ENCODE measurements at regions not wholly inside any gene's neighbourhood (a gene's known extent, or its start where the extent isn't known, plus 50 kb on each side); places are given as distances from the start of the nearest gene placed in this dataset.

DNA sequence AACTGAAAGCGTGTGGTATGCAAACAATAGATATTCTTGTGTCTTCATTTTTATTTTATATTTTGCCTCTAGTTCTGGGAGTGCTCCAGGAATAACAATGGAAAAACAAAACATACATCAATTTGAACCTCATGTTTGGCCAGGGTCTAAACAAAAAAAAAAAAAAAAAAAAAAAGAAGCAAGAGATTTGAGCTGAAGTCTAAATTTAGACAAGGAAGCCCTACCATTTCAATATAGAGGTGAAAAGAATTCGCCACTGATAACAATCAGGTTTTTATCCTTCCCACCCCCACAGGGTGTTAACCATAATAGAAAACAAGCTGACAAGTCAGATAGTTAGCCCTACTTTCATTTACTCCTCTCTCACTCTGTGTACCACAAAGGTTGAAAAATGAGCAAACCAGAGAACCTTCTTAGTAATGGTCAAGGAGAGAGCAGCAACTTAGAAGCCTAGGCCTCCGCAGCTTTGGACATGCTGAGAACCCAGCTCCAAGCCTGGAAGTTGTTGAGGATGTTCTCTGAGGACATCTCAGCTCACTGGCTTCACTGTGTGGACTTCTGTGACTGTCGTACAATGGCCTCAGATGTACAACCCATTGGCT lies 118.2 kb upstream of the HMHB1 start:
- no peak for DNase-seq (ENCODE audit: low read depth)

DNA sequence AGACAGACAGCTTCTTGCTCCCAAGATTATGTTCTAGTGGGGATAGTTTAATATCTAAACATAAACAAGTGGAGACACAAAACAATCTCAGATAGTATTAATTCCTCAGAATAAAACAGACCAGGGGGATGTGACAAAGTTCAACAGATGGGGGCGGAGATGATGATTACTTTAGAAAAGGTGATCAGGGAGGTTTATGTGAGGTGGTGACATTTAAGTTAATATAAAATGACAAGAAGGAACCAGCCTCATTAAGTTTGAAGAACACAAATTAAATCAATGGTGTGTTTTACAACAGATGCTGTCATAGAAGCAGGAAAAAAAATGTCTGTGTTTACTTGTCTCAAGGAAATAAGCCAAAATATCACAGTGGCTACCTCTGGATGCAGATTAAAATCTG lies 119.6 kb upstream of the HMHB1 start:
- DNase-seq (ENCODE audit: low read depth) = no peak

DNA sequence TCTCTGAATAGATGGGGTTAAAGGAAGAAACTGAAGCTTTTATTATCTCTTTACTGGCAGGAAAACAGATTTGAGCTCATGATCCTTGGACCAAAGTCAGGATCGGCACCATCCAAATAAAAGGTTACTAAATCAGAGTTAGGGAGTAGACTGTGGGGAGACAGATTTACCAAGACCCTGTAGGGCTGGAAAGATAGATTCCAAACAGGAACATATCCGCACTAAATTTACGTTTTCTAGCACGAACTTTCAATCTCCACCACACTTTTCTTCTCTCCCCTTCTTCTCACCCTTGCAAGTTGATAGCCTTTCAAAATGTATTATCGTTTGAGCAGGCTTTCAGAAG lies 120.0 kb upstream of the HMHB1 start:
- no peak for DNase-seq (ENCODE audit: low read depth)

DNA sequence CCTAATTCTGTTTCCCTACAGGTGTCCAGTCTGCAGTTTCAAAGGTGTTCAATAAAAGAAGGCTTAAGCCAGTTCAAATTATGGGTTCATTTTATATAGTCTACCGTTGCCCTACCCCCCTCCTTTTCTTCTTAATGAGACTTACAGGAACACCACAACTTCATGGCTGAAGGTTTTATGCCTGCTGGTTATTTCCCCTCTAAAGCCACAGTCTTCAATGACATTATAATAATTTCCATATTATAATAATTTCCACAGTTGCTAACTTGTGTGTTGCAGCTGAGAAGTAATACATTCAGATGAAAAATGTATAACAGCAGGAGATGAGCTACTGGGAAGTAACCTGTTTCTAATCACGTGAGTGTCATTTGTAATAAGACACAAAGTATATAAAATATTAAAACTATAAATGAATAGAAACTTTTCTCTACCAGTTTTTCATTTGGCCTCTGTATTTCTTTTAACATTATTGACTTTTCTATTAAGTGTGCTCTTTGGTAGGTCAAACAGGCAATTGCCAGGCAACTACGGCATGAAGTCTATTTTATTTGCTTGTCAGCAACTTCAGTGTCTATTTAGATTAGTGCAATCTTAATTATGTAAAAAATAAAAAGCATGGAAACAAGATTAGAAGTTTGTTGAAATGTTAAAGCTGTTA lies 120.5 kb upstream of the HMHB1 start:
- DNase-seq (ENCODE audit: low read depth) = no peak

DNA sequence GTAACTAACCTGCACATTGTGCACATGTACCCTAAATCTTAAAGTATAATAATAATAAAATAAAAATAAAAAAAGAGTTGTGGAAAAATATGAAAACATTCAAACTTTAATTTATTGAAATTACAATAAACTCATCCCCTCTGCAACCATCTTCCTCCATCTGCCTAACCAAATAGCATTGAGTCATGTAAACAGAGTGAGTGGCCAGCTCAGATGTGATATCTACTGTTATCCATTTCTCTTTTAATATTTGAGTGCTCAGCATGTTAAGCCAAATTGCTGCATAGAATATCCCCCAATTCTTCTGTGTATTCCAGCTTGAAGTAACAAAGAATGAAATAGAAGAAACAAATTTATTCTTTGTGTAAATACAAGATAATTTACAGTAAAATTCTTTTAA lies 124.4 kb upstream of the HMHB1 start:
- DNase-seq (ENCODE audit: low read depth) = no peak

DNA sequence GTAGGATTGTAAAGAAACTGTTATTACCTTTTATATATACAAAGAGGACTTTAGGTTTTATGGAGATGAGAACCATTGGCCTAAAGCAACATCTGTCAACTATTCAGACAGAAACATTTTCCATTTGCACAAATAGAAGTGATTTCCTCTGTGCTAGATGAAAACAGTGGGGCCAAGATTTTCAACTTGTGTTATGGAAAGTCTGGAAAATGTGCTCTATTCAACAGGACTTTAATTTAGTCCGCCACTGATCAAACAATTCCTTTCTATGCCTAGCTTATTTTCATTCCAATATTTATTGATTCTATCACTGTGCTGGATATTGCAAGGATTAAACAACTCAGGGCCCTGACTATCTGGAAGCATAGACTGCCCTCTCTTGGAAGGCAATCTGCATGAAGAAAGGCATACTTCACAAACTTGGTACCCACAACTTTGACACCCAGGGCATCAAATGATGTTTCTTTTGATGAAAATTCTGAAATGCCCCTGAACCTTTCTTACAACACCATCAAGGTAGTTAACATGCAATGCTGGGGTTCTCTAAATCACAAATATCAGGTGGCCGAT lies 126.6 kb upstream of the HMHB1 start:
- no peak for DNase-seq (ENCODE audit: low read depth)

DNA sequence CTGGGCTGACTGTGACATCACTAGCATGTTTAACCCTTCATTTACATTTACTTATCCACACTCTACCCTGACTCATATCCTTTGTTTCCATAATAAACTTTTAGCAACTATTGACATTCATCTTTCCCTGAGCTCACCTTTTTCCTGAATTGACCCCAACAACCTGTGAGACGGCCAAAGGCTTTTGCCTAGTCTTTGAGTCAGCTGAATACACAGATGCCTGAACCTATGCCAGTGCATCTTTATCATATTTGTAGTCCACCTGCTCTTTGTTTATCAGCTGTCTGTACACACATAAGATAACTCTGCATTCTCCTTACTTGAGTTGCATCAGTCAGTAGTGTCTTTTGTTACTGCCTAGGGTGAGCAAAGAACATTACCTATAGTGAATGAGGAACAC lies 128.5 kb upstream of the HMHB1 start:
- no peak for DNase-seq (ENCODE audit: low read depth)

DNA sequence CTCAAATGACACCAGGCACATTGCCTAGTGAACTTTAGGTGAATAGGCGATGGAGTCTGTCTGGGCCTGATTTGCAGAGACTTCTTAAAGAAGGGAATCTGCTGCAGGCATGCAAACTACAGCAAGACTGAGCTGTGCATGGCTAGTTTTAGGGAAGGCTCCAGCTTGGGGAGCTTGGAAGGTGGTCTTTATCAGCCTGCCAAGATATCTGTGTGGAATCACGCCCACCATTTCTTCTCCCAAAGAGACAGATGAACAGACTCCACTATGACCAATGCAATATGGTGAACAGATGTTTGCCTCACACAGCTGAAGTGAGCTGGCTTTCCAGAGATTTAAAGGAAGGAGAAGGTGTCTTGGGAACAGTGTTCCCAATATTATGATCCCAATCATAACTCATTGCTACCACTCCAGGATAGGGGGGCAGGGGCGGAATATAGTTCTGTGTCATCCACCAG lies 129.0 kb upstream of the HMHB1 start:
- DNase-seq (ENCODE audit: low read depth) = no peak

DNA sequence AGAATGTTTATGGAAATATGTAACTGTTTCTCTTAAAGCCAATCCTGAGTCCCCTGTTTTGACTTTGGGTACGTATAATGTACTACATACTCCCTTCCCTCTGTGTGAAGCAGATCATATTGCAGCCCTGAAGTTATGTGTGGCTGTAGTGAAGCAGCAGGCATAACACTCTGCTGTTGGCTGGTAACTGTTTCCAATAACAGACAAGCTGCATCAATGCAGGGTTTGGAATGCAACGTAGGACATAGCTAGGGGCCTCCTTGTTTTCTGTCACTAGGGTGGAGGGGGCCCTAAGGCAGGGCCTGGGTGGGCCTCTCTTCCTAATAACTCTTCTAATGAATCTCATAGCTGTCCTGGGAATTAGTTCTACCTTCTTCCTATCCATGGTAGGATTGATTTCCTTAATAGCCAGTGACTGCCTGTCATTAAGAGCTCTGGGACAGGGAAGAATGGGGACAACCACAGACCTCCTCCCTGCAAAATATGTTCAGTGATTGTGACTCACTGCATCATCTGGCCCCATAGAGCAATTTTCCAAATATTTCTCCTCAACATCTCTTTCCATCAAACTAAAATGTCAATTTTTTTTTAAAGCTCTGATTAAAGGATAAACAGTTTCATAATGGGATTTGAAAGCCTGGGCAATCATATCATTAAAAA lies 129.6 kb upstream of the HMHB1 start:
- no peak for DNase-seq (ENCODE audit: low read depth)

DNA sequence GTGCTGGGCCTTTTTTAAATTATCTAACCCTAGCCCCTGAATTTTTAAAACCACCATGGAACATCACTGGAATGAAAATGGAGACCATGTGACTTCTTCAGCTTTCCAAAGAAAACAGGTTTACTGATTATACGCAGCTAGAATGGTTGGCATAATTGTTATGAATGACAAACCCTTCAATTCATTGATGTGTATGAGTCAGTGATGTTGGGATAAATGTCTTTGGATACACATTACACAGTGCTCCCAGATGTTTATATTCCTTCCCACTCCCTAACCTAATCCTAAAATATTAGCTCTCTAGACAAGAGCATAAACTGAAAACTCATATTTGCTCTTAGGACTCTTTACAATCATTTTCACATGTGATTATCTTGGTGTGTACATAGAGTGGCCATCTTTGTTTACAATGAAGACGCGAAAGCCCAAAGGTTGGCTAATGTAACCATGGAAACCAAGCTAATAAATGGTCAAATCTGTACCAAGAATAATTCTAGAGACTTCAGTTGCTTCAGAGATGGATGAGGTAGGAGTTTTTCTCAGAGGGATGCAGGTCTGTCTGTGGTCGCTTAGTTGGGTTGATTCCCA lies 131.2 kb upstream of the HMHB1 start:
- DNase-seq (ENCODE audit: low read depth) = no peak

DNA sequence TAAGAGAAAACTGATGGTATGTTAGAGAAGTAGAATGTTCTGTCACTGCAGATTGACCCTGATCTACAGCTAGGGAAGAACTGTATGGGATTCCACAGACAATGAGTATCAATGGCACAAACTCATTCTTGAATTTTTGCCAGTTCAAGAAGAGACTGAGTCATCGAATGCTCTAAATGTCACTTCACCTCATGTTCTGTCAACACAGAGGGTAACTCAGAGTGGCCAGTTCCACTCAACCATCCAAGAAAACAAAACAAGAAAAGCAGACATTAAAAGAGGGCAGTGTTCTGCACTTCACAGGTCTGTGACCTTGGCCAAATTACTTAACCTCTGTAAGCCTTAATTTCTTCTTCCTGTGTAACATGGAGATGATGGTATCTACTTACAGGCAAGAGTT lies 132.2 kb upstream of the HMHB1 start:
- no peak for DNase-seq (ENCODE audit: low read depth)

DNA sequence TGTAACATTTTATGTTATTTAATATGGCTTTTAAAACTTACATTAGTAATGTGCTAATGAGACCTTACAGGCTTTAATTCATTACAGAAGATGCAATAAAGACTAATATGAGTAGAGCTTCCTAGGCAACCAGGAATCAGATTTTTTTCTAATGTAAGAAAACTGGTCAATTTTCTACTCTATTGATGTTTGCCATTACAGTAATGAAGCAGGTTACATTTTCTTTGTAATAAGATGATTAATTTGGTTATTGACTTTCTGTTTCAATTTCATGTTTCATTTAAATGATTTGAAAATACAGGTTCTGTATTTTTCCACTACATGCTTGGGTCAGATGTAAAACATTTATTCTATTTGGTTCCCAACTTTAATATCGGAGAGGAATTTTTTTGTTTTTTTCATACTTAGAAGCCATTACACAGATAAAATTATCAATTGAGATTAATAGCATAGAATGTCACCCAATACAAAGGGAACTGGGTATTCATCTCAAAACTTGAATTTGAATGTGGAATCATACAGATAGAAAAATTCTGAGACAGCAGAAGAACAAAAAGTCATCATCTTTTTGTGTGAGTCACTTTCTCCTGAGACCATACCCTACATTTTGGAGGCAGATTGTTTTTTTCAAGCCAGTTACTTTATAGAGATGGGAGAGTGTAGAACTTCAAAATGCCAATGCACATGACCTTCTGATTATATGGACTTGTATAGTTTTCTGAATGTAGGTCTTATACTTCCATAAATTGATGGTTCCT lies 133.6 kb upstream of the HMHB1 start:
- DNase-seq (ENCODE audit: low read depth) = no peak

DNA sequence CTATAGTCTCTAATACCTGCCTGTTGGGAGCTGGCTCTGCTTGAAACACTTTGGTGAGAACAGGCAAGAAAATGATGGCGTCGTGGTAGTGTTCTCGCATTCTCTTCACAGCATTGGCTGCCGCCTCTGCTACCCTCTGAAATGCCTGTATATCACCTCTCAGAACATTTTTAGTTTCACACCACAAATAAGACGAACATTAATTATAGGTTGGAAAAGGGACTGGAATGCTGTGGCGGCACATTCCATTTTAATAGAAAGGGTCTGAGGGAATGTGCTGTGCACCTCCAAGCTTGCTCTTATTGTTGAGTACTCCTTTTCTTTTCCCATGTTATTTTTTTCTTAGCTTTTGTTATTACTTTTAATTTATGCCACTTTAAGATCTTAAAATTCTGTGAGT lies 134.6 kb upstream of the HMHB1 start:
- DNase-seq (ENCODE audit: low read depth) = no peak

DNA sequence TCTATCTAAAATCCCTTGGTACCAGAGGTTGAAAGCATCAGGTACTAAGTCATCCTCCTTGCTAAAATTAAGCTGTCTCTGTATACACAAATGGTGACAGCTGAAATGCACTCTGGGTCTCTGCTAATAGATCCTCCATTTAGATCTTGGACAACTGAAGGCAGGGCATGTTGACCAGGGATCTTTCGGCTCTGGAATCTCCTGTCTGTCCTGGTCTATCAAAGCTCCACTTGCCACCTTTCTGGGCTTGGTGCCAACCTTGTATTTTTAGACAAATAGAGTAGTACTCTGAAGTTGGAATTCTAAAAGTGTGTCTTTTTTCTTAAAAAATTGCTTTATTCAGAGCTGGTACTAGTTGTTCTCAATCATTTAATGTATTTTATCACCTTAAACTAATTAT lies 135.2 kb upstream of the HMHB1 start:
- DNase-seq (ENCODE audit: low read depth) = no peak

DNA sequence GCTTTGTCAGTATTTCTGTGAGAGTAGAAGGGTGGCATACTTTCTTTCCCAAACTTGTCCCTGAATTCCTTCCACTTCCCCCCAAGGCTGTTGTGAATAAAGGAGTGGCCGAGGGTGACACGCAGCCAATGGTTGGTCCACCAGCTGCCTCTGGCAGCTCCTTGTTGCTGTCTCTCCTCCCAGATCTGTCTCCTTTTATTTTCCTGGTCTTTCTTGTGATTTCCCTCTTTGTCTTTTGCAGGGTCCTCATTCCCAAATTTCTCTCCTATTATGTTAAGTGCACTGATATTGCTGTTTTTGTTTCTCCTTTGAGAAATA lies 137.5 kb upstream of the HMHB1 start:
- DNase-seq (ENCODE audit: low read depth) = no peak

DNA sequence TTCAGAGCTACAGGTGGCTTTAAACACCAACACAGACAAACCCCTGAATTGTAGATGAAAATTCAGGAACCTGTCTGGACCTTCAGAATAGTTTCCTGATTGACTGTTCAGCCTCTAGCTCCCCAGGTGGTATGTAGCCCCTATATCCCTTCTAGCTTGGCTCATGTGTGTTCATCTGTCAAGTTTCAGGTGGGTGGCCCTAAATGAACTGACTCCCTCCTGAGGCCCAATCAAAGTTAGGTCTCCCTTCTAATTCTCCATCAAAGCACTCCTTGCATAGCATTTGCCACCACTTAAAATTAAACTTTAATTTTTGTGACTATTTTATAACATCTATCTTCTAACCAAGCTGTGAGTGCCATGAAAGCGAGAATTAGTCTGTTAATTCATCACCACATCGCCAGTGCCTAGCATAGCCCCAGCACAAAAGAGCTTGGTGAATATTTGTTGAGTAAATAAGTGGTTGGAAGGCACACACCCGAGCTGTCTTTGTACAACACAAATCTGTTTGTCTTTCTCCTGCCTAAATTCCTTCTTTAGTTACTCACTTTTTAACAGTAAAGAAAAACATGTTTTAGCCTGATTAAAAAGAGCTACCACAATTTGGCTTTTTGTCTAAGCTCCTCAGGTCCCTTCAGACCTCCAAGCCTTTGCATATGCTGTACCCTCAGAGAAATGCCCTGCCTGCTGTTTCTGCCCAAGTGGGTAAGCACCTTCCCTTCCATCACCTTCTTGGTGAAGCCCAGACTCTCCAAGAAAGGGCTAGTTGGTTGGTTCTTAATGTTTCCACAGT lies 138.1 kb upstream of the HMHB1 start:
- DNase-seq (ENCODE audit: low read depth) = no peak

DNA sequence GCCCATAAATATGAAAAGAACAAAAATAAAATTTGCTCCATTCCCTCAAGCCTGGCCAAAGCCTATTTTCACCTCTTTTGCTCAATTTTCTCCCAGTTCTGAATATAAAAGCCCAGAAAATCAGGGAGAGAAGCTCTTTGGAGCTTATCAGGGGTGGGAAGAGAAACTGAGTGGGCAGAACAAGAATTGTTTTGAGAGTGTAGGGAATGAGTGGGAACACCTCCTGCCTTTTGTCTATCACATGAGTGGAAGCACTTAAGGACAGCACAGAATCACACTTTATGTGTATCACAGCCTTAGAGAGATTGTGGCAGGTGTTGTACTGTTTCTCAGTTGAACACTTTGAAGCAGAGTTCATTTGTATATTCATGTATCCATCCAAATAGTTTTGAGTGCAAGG lies 139.2 kb upstream of the HMHB1 start:
- no peak for DNase-seq (ENCODE audit: low read depth)

DNA sequence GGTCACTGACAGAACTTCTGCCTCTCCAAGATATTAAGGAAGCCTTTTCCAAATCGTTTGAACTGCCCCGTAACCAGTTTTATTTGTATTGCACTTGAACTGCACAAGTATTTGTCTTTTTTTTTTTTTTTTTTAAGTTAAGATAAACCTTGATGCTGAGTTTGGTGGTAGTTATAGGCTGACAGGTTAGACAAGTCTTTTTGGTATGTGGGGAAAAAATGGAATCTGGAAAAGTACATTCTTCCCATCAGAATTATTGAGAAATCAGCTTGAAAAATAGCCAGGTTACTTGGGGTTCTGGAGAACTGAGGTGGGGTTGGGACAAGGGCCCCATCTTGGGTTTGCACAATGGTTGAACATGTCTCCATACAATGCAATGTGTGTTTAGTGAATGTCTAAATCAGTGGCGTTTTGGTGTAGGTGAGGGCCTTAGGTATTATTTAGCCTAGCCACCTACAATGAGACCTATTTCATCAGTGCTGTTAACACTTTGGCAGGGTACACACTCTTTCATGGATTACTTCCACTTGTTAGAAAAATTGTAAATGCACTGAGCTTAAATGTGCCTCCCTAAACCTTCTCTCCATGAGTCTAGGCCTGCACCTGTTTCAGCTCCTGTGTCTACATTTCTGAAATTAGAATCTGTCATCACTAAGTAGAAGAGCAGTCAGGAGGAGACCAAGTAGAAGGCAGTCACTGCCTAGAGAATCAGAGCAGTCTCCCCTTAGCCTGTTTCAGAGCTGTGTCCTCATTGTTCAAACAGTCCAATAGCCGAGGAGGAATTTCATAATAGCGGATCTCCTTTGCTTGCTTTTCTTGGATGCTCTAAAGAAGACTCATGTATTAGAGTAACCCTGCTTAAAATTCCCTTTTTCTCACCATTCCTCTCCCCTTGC lies 140.0 kb upstream of the HMHB1 start:
- no peak for DNase-seq (ENCODE audit: low read depth)

DNA sequence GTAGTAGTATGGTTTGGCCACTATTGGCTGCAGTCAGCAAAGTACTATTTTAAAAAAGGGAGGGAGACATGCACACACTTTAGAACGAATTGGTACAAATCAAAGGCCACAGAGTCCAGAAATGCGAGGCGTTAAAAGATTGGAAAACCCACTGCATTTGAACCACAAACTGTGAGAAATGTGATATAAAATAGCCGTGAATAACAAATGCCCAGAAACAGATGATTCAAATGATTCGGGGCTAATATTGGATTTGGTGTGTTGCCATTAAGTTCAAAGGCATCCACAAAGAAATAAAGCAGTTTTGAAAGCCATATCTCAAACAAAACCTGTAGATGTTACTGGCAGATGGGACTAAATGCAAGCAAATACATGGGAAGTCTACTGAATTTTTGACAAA lies 140.9 kb upstream of the HMHB1 start:
- no peak for DNase-seq (ENCODE audit: low read depth)

DNA sequence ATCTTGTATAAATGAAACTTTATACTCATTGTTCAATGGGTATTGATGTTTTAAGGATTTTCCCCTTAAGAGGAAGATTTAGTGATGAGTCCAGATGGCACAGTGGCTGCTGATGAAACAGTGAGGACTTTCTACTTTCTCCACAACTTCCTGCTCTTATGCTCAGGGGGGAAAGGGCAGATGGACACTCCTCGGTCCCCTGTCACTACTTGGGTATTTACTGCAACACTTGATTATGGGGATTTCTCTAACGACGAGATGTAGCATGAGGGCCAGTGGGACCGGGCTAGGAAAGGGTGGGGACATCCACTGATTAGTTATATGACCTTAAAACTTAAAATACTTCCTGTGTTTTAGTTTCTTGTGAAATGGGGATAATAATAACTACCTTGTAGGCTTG lies 146.1 kb upstream of the HMHB1 start:
- no peak for DNase-seq (ENCODE audit: low read depth)

DNA sequence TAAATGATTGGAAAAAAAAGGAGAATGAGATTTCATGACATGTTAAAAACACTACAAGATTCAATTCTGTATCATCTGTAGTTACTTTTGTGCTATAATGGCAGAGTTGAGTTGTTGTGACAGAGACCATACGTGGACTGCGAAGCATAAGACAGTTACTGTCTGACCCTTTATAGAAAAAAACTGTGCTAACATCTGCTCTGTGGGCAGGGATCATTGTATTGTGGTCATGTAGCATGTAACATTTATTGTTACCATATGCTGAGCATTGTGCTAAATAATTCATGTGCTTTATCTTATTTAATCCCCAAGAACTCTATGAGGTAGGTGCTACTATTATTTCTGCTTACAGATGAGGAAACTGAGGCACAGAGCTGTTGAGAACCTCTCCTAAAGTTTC lies 147.3 kb upstream of the HMHB1 start:
- DNase-seq (ENCODE audit: low read depth) = no peak

All from stromal cell of bone marrow (primary cell).